AG09309 (cell line): ENCODE measurements at regions not wholly inside any gene's neighbourhood (a gene's known extent, or its start where the extent isn't known, plus 50 kb on each side); places are given as distances from the start of the nearest gene placed in this dataset.

Experiments used
- DNase-seq: peaks from one replicate; pipeline ENCODE4 v3.0.0-alpha.2; 2010; ENCODE audit warnings: low read depth
- H3K4me3 ChIP-seq: 2 replicates; pipeline ENCODE4 v1.5.1; 2011; ENCODE audit warnings: mild to moderate bottlenecking, low read depth, low read length, moderate library complexity; ENCODE audit not compliant: control insufficient read depth
- CTCF ChIP-seq: IDR thresholded peaks from 2 replicates; pipeline ENCODE4 v1.5.1; 2011; ENCODE audit warnings: mild to moderate bottlenecking, low read depth, low read length, inconsistent platforms; ENCODE audit not compliant: insufficient read depth, control insufficient read depth; ENCODE audit errors: missing control alignments

- no peak for TF ChIP-seq CTCF
- DNase-seq: no peak
- H3K4me3 ChIP-seq: no peak overlapping the region
These were observed 600.2 kb downstream of the TRHDE start for GRCh38 chr12:72872238-72872887.

- H3K4me3 ChIP-seq: no peak overlapping the region
- TF ChIP-seq CTCF: no peak
- no peak for DNase-seq
These were observed 600.8 kb downstream of the TRHDE start for GRCh38 chr12:72872996-72873395.

GRCh38 chr12:72876092-72876491 lies 603.9 kb downstream of the TRHDE start:
- no peak for DNase-seq
- no peak for TF ChIP-seq CTCF
- H3K4me3 ChIP-seq: no peak overlapping the region

- no peak overlapping the region for H3K4me3 ChIP-seq
- DNase-seq: no peak
These were observed 616.5 kb downstream of the TRHDE start for GRCh38 chr12:72888693-72889092.

GRCh38 chr12:72889791-72890190 lies 617.6 kb downstream of the TRHDE start:
- DNase-seq: no peak
- H3K4me3 ChIP-seq: no peak overlapping the region

More at GRCh38 chr12:72888693-72889092, 616.5 kb downstream of the TRHDE start:
- TF ChIP-seq CTCF: no peak

GRCh38 chr12:72901685-72902084 lies 629.5 kb downstream of the TRHDE start:
- H3K4me3 ChIP-seq: no peak overlapping the region

More at GRCh38 chr12:72889791-72890190, 617.6 kb downstream of the TRHDE start:
- no peak for TF ChIP-seq CTCF

More at GRCh38 chr12:72901685-72902084, 629.5 kb downstream of the TRHDE start:
- DNase-seq: no peak
- TF ChIP-seq CTCF: no peak
